GM03348 (cell line): ENCODE measurements at regions not wholly inside any gene's neighbourhood (a gene's known extent, or its start where the extent isn't known, plus 50 kb on each side); places are given as distances from the start of the nearest gene placed in this dataset.

ENCODE experiments used
- DNase-seq: peaks from one replicate; pipeline ENCODE4 v3.0.0; 2012; ENCODE audit warnings: low spot score

- DNase-seq = no peak
Measured at GRCh38 chr3:186487819-186488218, 56.4 kb downstream of the CRYGS start.

GRCh38 chr3:186487037-186487436 is 57.1 kb downstream of the CRYGS start:
- DNase-seq = no peak

DNA sequence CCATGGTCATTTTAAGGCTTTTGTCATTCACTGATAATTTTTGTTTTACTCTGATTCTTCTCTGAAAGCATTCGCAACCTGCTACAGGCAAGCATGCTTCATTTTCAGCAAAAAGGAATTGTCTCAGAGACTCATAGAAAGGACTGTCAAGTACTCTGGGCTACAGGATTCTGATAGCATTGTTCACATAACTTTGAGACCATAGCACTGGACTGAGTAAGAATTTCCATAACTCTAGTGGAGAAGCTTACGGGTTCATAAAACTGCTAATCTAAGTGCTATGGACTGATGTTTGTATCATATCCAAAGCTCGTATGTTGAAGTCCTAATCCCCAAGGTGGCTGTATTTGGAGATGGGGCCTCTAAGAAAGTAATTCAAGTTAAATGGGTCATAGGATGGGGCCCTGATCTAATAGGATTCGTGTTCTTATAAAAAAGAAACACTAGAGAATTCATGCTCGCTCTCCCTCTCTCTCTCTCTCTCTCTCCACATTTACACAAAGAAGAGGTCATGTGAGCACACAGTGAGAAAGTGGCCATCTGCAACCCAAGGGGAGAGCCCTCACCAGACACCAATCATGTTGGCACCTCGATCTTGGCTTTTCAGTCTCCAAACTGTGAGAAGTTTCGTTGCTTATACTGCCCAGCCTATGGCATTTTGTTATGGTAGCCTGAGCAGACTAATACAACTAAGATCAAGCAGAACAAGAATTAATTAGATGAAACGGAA is 60.4 kb downstream of the CRYGS start:
- no peak for DNase-seq

DNA sequence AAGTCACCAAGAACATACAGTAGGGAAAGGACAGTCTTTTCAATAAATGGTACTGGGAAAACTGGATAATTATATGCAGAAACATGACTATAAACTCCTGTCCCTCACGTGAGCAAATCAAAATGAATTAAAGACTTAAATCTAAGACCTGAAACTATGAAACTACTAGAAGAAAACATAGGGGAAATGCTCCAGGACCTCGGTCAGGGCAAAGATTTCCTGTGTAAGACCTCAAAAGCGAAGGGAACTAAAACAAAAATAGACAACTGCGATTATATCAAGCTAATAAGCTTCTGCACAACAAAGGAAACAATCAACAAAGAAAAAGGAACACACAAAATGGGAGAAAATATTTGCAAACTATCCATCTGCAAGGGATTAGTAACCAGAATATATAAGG is 62.7 kb downstream of the CRYGS start:
- no peak for DNase-seq

DNA sequence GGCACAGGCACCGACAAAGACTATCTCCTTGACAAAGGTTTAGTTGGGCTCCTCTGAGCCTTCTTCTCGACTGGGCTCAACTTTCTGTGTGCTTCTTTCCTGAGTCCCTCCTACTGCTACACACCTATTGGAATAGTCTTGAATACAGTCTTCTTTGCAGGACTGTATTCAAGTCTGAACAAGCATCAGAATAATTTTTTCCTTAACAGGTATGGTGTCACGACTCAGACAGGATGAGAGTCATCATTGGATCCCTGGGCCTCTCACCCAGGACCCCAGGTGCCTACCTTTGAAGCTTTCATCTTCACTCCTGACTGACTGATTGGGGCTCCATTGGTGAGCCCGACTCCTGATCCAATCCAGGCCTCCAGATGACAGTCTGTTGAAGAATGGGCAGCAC is 66.3 kb downstream of the CRYGS start:
- DNase-seq = no peak

- no peak for DNase-seq
Measured at GRCh38 chr3:186477033-186477432, 67.1 kb downstream of the CRYGS start.

DNA sequence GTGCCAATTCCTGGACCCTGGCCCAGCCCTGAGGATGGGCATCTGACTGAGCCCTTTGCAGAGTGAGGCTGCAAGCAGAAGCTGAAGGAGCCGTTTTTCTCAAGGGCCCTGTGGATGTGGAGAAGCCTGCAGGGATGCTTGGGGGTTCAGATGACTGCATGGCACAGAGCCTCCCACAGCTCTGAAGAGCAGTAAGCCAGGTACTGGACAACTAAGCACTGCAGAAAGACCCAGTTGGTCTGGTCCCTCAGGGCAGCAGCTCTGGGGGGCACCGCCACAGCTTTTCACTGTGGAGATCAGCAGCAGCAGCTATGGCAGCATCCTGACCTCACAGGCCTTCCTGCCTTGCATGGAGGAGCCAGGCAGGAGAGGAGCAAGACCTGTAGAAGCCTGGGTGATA is 67.6 kb downstream of the CRYGS start:
- DNase-seq = no peak

GRCh38 chr3:186476044-186476468 is 68.1 kb downstream of the CRYGS start:
- no peak for DNase-seq

DNA sequence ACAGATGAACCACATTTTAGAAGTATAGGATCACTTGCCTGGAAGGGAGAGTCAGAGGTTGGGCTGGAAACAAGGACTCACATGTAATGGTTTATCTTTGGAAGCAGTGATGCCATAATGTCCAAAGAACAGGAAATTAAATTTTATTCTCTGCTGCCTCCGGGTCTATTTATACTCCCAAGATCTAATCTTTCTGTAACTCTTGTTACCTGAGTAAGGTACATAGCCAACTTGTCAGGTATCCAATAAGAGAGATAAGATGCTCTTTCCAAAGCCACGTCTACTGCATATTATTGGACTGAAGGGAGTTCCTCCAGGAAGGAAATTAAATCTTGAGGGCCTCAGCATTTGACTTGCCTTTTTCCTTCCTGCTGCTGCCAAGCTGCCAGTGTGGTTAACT is 71.0 kb downstream of the CRYGS start:
- DNase-seq = no peak

GRCh38 chr3:186472456-186473008 is 71.6 kb downstream of the CRYGS start:
- no peak for DNase-seq

GRCh38 chr3:186471771-186472170 is 72.4 kb downstream of the CRYGS start:
- DNase-seq = no peak

- no peak for DNase-seq
Measured at GRCh38 chr3:186469525-186469924, 74.7 kb downstream of the CRYGS start.

DNA sequence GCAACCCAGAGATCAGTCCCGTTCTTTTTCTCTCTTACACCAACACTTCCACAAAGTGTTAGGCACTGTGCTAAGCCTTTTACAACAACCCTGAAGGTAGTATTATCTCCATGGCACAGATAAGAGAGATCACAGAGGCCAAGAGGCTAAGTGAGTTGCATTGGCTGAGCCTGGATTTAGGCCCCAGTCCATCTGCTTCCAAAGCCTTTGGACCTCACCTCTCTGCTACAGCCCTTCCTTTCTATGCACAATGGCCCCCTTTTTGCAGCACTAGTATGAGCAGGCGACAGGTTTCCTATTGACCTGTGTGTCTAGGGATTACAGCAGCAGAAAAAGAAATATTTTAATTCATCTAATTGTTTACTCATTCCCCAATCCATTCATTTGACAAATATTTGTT is 76.2 kb downstream of the CRYGS start:
- DNase-seq = no peak

DNA sequence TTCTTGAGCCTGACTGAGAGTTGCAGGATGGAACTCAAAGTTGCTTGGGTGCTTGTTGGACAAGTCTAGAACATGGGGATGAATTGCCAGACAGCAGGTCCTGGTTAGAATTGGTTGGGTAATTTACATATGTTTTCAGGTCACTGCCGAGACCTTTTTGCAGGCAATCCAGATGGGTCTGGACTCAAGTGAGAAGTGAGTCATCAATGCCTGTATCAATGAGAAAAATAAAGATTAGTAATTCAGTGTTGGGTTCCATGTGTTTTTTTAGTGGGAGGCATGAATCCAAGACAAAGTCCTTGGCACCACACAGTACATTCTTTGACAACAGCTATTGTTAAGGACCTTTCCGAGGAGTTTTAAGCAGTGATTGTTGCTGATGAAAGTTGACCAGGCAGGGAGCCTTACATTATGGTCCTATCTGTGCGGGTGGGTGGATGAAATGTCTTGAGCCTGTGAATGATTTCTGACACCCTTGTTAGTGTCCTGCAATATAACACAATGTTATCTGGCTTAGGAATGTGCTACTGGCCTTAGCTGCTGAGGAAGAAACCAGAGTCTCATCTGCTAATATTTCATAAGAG is 77.7 kb downstream of the CRYGS start:
- no peak for DNase-seq

DNA sequence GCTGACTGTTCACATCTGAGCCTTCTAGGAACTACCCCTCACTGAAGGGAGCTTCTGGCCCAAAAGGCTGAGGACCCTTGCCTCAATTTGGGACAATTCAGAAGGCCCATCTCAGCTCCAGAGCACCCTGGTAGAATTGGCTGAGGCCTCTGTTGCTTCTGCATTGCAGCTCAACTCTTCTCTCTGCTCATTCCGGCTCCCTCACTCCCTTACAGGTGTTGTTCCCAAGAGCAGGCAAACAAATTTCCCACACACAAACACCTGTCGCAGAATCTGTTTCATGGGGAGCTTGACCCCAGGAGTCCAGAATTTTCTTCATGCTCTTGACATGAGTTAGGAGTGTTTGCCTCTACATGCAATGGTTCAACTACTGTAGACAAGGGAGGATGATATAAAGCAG is 78.7 kb downstream of the CRYGS start:
- no peak for DNase-seq

DNA sequence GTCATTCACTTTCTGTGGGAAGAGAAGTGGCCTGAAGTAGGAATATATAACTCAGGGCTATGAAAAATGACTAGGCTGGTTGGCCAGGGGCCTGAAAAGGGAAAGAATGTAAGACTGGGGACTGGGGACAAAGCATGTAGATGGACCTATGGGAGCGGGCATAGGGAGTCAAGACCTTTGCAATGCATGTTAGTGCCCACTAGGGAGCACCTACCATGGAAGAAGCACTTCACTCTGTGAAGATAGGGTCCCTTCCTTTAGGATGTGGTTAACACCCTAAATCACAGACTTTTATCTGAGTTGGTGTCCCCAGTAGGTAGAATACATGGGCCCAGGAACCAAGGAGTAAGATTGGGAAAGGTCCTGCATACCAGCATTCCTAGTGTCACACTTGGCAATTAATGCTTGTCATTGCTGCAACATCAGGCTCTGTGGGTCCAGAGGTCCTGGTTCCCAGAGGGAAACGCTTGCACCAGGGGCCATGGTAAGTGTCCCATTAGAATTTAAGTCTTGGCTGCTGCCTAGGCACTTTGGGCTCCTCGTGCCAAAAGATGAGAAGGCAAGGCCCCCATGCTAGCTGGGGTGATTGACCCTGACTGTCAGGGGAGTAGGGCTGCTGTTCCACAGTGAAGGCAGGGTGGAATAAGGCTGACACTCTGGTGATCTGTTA is 79.6 kb downstream of the CRYGS start:
- no peak for DNase-seq

DNA sequence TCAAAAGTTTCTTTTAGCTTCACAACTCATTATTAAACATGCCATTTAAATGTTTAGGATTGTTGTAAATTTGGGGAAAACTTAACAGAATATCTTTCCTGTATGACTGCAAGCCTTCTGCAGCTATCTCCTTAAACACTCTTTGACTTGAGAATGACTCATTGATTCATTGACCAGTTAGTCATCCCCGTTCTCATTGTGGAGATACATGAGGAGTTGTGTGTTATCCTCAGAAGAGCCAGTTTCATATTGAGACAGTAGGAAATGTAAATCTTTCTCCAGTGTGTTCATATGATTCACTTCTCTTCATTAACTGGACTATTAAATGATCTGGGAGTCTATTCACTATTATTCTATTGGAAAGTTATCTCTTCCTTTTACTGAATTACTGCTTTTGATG is 83.0 kb downstream of the CRYGS start:
- DNase-seq = peak; percentile 60

DNA sequence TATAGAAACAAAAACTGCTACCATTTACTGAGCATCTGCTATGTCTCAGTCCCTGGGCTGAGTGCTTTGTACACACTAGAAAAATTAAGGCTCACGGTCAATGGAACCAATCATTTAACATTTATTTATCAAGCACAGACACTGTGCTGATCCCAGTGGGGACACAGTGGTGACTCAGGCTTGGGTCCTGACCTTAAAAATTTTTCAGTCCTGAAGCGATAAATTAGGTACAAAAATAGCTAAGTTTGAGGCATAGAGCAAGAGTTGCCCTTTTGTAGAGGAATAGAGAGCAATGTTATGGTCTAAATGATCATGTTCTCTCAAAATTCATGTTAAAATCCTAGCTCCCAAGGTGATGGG is 85.1 kb downstream of the CRYGS start:
- DNase-seq = no peak

GRCh38 chr3:186458306-186459107 is 85.7 kb downstream of the CRYGS start:
- DNase-seq = no peak

- DNase-seq = no peak
Measured at GRCh38 chr3:186457236-186457635, 86.9 kb downstream of the CRYGS start.

- DNase-seq = no peak
Measured at GRCh38 chr3:186456731-186457191, 87.4 kb downstream of the CRYGS start.
